ENCODE measurements at regions not wholly inside any gene's neighbourhood (a gene's known extent, or its start where the extent isn't known, plus 50 kb on each side); places are given as distances from the start of the nearest gene placed in this dataset.

DNA sequence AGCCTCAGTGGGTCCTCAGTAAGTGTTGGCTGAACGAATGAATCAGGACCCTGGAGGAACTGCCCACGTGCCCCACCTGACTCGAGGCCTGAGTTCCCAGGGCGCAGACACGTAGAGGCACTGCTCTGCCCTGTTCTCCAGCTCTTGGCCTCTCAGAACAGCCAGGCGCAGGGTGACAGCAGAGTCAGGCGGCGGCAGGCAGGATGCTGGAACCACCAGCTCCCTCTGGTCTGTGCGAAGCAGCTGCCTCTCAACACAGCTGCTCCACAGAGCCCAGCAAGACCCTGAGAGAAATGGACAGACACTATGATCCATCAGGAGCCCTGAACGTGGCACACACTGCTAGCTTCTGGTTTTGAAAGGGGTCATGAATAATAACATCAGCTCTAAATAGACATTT is 53.1 kb upstream of the BCO1 start:
- TF ChIP-seq GABPA (IDR thresholded peaks at IDR 0.05; ENCODE audit: borderline replicate concordance, insufficient read depth, low read length) (no peak), USF2 (IDR thresholded peaks at IDR 0.05; ENCODE audit: low read length) (no peak), EZH2 (IDR thresholded peaks at IDR 0.05; ENCODE audit: low read depth, low read length, severe bottlenecking) (no peak), POLR2A (IDR thresholded peaks at IDR 0.05; ENCODE audit: control extremely low read depth in 1 of 2, low read depth in 2 of 2, low read length in 2 of 2) (no peak), RXRA (IDR thresholded peaks at IDR 0.05; ENCODE audit: insufficient read depth, low read depth, low read length) (no peak), JUND (IDR thresholded peaks at IDR 0.05; ENCODE audit: low read length) (no peak), ZNF274 (IDR thresholded peaks at IDR 0.05; ENCODE audit: borderline replicate concordance, extremely low read depth, low read length) (no peak), CEBPB (IDR thresholded peaks at IDR 0.05; ENCODE audit: low read depth, low read length) (no peak), ASH2L (IDR thresholded peaks at IDR 0.05; ENCODE audit: low read length) (no peak), SIN3A (conservative IDR thresholded peaks at IDR 0.05 in 1 of 2, IDR thresholded peaks at IDR 0.05 in 1 of 2; ENCODE audit: low read depth in 1 of 2, low read length in 2 of 2) (no peak)
- TF ChIP-seq, protein P1, sequence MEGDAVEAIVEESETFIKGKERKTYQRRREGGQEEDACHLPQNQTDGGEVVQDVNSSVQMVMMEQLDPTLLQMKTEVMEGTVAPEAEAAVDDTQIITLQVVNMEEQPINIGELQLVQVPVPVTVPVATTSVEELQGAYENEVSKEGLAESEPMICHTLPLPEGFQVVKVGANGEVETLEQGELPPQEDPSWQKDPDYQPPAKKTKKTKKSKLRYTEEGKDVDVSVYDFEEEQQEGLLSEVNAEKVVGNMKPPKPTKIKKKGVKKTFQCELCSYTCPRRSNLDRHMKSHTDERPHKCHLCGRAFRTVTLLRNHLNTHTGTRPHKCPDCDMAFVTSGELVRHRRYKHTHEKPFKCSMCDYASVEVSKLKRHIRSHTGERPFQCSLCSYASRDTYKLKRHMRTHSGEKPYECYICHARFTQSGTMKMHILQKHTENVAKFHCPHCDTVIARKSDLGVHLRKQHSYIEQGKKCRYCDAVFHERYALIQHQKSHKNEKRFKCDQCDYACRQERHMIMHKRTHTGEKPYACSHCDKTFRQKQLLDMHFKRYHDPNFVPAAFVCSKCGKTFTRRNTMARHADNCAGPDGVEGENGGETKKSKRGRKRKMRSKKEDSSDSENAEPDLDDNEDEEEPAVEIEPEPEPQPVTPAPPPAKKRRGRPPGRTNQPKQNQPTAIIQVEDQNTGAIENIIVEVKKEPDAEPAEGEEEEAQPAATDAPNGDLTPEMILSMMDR (IDR thresholded peaks at IDR 0.05; ENCODE audit: control extremely low read depth in 1 of 3, insufficient read depth in 1 of 3, low read depth in 1 of 3, low read length in 3 of 3) = no peak
- TF ChIP-seq, protein P2, sequence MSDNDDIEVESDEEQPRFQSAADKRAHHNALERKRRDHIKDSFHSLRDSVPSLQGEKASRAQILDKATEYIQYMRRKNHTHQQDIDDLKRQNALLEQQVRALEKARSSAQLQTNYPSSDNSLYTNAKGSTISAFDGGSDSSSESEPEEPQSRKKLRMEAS (IDR thresholded peaks at IDR 0.05) = no peak

All from H1 (cell line).